ENCODE measurements at regions not wholly inside any gene's neighbourhood (a gene's known extent, or its start where the extent isn't known, plus 50 kb on each side); places are given as distances from the start of the nearest gene placed in this dataset.

DNA sequence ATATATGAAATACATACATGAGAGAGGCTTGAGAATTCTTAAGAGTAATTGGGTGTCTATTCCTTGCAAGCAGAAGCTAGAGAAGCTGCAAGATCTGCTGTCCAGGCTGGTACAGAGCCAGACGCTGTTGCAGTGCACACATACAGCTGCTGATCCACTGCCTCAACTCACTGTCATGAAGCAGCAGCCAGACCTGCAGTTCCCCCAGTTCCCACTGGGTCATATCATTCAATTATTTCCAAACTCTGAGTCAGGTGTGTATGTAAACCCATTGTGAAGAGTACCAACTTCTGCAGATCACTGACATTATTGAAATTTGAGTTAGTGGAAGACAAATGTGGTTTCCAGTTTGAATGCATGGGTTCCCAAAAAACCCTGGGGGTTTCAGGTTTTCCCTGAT lies 1212.8 kb upstream of the ADGRL3 start:
- TF ChIP-seq, protein P1, sequence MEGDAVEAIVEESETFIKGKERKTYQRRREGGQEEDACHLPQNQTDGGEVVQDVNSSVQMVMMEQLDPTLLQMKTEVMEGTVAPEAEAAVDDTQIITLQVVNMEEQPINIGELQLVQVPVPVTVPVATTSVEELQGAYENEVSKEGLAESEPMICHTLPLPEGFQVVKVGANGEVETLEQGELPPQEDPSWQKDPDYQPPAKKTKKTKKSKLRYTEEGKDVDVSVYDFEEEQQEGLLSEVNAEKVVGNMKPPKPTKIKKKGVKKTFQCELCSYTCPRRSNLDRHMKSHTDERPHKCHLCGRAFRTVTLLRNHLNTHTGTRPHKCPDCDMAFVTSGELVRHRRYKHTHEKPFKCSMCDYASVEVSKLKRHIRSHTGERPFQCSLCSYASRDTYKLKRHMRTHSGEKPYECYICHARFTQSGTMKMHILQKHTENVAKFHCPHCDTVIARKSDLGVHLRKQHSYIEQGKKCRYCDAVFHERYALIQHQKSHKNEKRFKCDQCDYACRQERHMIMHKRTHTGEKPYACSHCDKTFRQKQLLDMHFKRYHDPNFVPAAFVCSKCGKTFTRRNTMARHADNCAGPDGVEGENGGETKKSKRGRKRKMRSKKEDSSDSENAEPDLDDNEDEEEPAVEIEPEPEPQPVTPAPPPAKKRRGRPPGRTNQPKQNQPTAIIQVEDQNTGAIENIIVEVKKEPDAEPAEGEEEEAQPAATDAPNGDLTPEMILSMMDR (conservative IDR thresholded peaks at IDR 0.05; ENCODE audit: low read depth, low read length) = no peak
- TF ChIP-seq EZH2 (IDR thresholded peaks at IDR 0.05; ENCODE audit: borderline replicate concordance, low read depth, low read length, poor library complexity, severe bottlenecking) = no peak
